A549 (cell line): ENCODE measurements at regions not wholly inside any gene's neighbourhood (a gene's known extent, or its start where the extent isn't known, plus 50 kb on each side); places are given as distances from the start of the nearest gene placed in this dataset.

ENCODE experiments used
- ATAC-seq, 2 experiments: fragments of 200-7000 bp in 1 of 2; fragments of >200 bp in 1 of 2; cut with Nextera tagmentation in 1 of 2; cut with Tn5 transposase in 1 of 2; 3 replicates each; pipeline versions ENCODE4 v1.8.0 to v1.9.1; 2018 to 2020; ENCODE audit warnings: mild to moderate bottlenecking in 1 of 2, moderate library complexity in 1 of 2
- CTCF ChIA-PET: fragments of 300-600 bp; sonication (Branson Sonifier 250); formaldehyde crosslinking; extraction: SDS; loops from one replicate; lab custom pipeline; 2021; ENCODE audit warnings: antibody characterized with exemption, inconsistent platforms; lab: Yijun Ruan, JAX
- POLR2A ChIA-PET: fragments of 350-600 bp; formaldehyde crosslinking; extraction: SDS; loops from one replicate; lab custom pipeline; 2021; ENCODE audit warnings: antibody characterized with exemption, inconsistent platforms; lab: Yijun Ruan, JAX
- DNase-seq, 2 experiments: peaks; one replicate each; pipeline versions ENCODE4 v3.0.0 to v3.0.0-alpha.2; 2011 to 2016; ENCODE audit warnings: low read depth in 1 of 2, low spot score in 1 of 2
- FAIRE-seq: peaks from 2 replicates; lab custom pipeline; 2011; peaks lifted over from hg19 to GRCh38; lab: Jason Lieb, UNC
- H3K27ac ChIP-seq, 2 experiments: fragments of >200 bp; sonication (Bioruptor Twin); formaldehyde crosslinking; 3 replicates each; pipeline ENCODE4 v1.5.1; 2016 to 2017
- H3K4me1 ChIP-seq: fragments of >200 bp; sonication (Bioruptor Twin); formaldehyde crosslinking; 3 replicates; pipeline ENCODE4 v1.6.1; 2016
- H3K4me2 ChIP-seq: fragments of >200 bp; sonication (Bioruptor Twin); formaldehyde crosslinking; 3 replicates; pipeline ENCODE4 v1.6.1; 2016
- H3K4me3 ChIP-seq: fragments of >200 bp; sonication (Bioruptor Twin); formaldehyde crosslinking; 3 replicates; pipeline ENCODE4 v1.5.1; 2016
- H3K9me3 ChIP-seq: fragments of >200 bp; sonication (Bioruptor Twin); formaldehyde crosslinking; 3 replicates; pipeline ENCODE4 v1.6.1; 2016
- CHD2 ChIP-seq: fragments of 150-350 bp; IDR thresholded peaks from 2 replicates; pipeline ENCODE4 v1.6.1; 2014; ENCODE audit warnings: low read length; ENCODE audit not compliant: partially characterized antibody
- HDAC2 ChIP-seq: fragments of 200-600 bp; sonication (generic); IDR thresholded peaks from 2 replicates; pipeline ENCODE4 v1.6.1; 2016
- HOXB13 ChIP-seq: fragments of 250-450 bp; sonication (Bioruptor Pico); IDR thresholded peaks from 2 replicates; pipeline ENCODE4 v1.5.0; 2020; ENCODE audit warnings: low read depth, mild to moderate bottlenecking, moderate library complexity
- HOXB5 ChIP-seq: fragments of 250-450 bp; sonication (Bioruptor Pico); IDR thresholded peaks from 2 replicates; pipeline ENCODE4 v1.5.0; 2020; ENCODE audit warnings: mild to moderate bottlenecking, moderate library complexity
- JUNB ChIP-seq: fragments of >200 bp; sonication (Bioruptor Twin); formaldehyde crosslinking; IDR thresholded peaks from 2 replicates; pipeline ENCODE4 v1.6.1; 2016
- MYC ChIP-seq: IDR thresholded peaks from 2 replicates; pipeline ENCODE4 v1.6.1; 2012; ENCODE audit warnings: mild to moderate bottlenecking, inconsistent platforms, low read length, improper control_type of control experiment, borderline replicate concordance
- PHF8 ChIP-seq: fragments of 200-600 bp; sonication (generic); IDR thresholded peaks from 2 replicates; pipeline ENCODE4 v1.6.1; 2016; ENCODE audit warnings: low read depth, mild to moderate bottlenecking, antibody characterized with exemption, moderate library complexity, borderline replicate concordance
- POLR2AphosphoS2 ChIP-seq: conservative IDR thresholded peaks from 2 replicates; pipeline ENCODE4 v1.6.1; 2012; ENCODE audit warnings: low read length, improper control_type of control experiment, inconsistent platforms
- RCOR1 ChIP-seq: fragments of 150-350 bp; IDR thresholded peaks from 2 replicates; pipeline ENCODE4 v1.6.1; 2014; ENCODE audit warnings: antibody characterized with exemption, low read length, low read depth
- RNF2 ChIP-seq: fragments of 200-600 bp; sonication (generic); IDR thresholded peaks from 2 replicates; pipeline ENCODE4 v1.6.1; 2016; ENCODE audit warnings: low read depth, mild to moderate bottlenecking, antibody characterized with exemption, moderate library complexity, borderline replicate concordance
- TFCP2L1 ChIP-seq: fragments of 250-450 bp; sonication (Bioruptor Pico); IDR thresholded peaks from 2 replicates; pipeline ENCODE4 v1.5.0; 2021; ENCODE audit warnings: mild to moderate bottlenecking
- TP53 ChIP-seq: fragments of 250-450 bp; sonication (Bioruptor Pico); IDR thresholded peaks from 2 replicates; pipeline ENCODE4 v1.5.0; 2021; ENCODE audit warnings: mild to moderate bottlenecking, moderate library complexity
- ZFP36 ChIP-seq: fragments of 450-650 bp; IDR thresholded peaks from 2 replicates; pipeline ENCODE4 v1.6.1; 2014; ENCODE audit warnings: borderline replicate concordance; ENCODE audit not compliant: partially characterized antibody
- WGBS: methylation state at CpG from one replicate; pipeline ENCODE4 v1.1.6; 2017; ENCODE audit errors: missing lambda C conversion rate; 5-methylcytosine and 5-hydroxymethylcytosine counted together
- TF ChIP-seq, protein P1 (sequence below): fragments of 250-450 bp; sonication (Bioruptor Pico); IDR thresholded peaks from 2 replicates; pipeline ENCODE4 v1.5.0; 2020; ENCODE audit warnings: low read depth, mild to moderate bottlenecking, moderate library complexity
- TF ChIP-seq, protein P2 (sequence below): fragments of >200 bp; sonication (Bioruptor Twin); formaldehyde crosslinking; IDR thresholded peaks from 2 replicates; pipeline ENCODE4 v1.6.1; 2016
- TF ChIP-seq, protein P3 (sequence below): fragments of 200-600 bp; sonication (generic); IDR thresholded peaks from 2 replicates; pipeline ENCODE4 v1.6.1; 2016; ENCODE audit warnings: antibody characterized with exemption, mild to moderate bottlenecking, moderate library complexity
- TF ChIP-seq, protein P4 (sequence below): fragments of 450-650 bp; IDR thresholded peaks from 2 replicates; pipeline ENCODE4 v1.6.1; 2014; ENCODE audit warnings: antibody characterized with exemption
- TF ChIP-seq, protein P5 (sequence below): fragments of 150-350 bp; IDR thresholded peaks from 2 replicates; pipeline ENCODE4 v1.6.1; 2014; ENCODE audit warnings: low read depth, mild to moderate bottlenecking, low read length
- TF ChIP-seq, protein P6 (sequence below): IDR thresholded peaks from 2 replicates; pipeline ENCODE4 v1.6.1; 2012
- TF ChIP-seq, protein P7 (sequence below): fragments of 250-450 bp; sonication (Bioruptor Pico); IDR thresholded peaks from 2 replicates; pipeline ENCODE4 v1.5.0; 2021; ENCODE audit warnings: mild to moderate bottlenecking, moderate library complexity, borderline replicate concordance

DNA sequence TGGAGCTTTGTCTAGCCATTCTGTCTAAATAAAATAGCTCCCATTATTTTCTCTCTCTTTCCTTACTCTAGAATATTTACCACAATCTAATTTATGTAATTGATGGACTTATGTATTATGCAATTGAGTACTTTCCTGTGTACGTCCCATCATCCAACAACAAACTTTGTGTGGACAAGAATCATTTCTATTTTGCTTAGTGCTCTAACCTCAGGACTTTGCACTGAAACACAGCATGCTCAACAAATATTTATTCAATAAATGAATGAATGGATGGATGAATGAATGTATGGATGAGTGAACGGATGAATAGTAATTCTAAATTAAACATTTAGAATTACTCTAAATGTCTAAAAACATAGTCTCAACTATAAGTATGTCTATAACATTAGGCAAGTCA, 115.2 kb upstream of the RORA start:
- FAIRE-seq, result peak; percentile 7
- H3K4me2 ChIP-seq, result no peak overlapping the region
- TF ChIP-seq POLR2AphosphoS2 (no peak), RCOR1 (no peak), HDAC2 (no peak), TP53 (no peak), RNF2 (no peak), ZFP36 (no peak), CHD2 (no peak), JUNB (no peak), HOXB13 (CRISPR knock-in tag) (no peak), PHF8 (no peak), HOXB5 (CRISPR knock-in tag) (no peak), TFCP2L1 (CRISPR knock-in tag) (no peak), MYC (no peak)
- TF ChIP-seq, protein P1, sequence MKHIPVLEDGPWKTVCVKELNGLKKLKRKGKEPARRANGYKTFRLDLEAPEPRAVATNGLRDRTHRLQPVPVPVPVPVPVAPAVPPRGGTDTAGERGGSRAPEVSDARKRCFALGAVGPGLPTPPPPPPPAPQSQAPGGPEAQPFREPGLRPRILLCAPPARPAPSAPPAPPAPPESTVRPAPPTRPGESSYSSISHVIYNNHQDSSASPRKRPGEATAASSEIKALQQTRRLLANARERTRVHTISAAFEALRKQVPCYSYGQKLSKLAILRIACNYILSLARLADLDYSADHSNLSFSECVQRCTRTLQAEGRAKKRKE (CRISPR knock-in tag), result no peak
- TF ChIP-seq, protein P2, sequence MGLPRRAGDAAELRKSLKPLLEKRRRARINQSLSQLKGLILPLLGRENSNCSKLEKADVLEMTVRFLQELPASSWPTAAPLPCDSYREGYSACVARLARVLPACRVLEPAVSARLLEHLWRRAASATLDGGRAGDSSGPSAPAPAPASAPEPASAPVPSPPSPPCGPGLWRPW, result no peak
- TF ChIP-seq, protein P3, sequence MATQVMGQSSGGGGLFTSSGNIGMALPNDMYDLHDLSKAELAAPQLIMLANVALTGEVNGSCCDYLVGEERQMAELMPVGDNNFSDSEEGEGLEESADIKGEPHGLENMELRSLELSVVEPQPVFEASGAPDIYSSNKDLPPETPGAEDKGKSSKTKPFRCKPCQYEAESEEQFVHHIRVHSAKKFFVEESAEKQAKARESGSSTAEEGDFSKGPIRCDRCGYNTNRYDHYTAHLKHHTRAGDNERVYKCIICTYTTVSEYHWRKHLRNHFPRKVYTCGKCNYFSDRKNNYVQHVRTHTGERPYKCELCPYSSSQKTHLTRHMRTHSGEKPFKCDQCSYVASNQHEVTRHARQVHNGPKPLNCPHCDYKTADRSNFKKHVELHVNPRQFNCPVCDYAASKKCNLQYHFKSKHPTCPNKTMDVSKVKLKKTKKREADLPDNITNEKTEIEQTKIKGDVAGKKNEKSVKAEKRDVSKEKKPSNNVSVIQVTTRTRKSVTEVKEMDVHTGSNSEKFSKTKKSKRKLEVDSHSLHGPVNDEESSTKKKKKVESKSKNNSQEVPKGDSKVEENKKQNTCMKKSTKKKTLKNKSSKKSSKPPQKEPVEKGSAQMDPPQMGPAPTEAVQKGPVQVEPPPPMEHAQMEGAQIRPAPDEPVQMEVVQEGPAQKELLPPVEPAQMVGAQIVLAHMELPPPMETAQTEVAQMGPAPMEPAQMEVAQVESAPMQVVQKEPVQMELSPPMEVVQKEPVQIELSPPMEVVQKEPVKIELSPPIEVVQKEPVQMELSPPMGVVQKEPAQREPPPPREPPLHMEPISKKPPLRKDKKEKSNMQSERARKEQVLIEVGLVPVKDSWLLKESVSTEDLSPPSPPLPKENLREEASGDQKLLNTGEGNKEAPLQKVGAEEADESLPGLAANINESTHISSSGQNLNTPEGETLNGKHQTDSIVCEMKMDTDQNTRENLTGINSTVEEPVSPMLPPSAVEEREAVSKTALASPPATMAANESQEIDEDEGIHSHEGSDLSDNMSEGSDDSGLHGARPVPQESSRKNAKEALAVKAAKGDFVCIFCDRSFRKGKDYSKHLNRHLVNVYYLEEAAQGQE, result no peak
- TF ChIP-seq, protein P4, sequence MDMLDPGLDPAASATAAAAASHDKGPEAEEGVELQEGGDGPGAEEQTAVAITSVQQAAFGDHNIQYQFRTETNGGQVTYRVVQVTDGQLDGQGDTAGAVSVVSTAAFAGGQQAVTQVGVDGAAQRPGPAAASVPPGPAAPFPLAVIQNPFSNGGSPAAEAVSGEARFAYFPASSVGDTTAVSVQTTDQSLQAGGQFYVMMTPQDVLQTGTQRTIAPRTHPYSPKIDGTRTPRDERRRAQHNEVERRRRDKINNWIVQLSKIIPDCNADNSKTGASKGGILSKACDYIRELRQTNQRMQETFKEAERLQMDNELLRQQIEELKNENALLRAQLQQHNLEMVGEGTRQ, result no peak
- TF ChIP-seq, protein P5, sequence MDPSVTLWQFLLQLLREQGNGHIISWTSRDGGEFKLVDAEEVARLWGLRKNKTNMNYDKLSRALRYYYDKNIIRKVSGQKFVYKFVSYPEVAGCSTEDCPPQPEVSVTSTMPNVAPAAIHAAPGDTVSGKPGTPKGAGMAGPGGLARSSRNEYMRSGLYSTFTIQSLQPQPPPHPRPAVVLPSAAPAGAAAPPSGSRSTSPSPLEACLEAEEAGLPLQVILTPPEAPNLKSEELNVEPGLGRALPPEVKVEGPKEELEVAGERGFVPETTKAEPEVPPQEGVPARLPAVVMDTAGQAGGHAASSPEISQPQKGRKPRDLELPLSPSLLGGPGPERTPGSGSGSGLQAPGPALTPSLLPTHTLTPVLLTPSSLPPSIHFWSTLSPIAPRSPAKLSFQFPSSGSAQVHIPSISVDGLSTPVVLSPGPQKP, result no peak
- TF ChIP-seq, protein P6, sequence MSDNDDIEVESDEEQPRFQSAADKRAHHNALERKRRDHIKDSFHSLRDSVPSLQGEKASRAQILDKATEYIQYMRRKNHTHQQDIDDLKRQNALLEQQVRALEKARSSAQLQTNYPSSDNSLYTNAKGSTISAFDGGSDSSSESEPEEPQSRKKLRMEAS, result no peak
- TF ChIP-seq, protein P7, sequence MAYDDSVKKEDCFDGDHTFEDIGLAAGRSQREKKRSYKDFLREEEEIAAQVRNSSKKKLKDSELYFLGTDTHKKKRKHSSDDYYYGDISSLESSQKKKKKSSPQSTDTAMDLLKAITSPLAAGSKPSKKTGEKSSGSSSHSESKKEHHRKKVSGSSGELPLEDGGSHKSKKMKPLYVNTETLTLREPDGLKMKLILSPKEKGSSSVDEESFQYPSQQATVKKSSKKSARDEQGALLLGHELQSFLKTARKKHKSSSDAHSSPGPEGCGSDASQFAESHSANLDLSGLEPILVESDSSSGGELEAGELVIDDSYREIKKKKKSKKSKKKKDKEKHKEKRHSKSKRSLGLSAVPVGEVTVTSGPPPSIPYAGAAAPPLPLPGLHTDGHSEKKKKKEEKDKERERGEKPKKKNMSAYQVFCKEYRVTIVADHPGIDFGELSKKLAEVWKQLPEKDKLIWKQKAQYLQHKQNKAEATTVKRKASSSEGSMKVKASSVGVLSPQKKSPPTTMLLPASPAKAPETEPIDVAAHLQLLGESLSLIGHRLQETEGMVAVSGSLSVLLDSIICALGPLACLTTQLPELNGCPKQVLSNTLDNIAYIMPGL, result no peak
- H3K4me3 ChIP-seq, result no peak overlapping the region
- CTCF ChIA-PET, result no interaction called here
- no peaks in the 10 kb centered on the region for H3K4me1 ChIP-seq
- WGBS, result 5% methylated on average over 2 of the region's 2 CpGs
- no peak for DNase-seq
- POLR2A ChIA-PET, result no interaction called here
- ATAC-seq, result no peak
- H3K9me3 ChIP-seq, result no peaks in the 10 kb centered on the region
- no peak overlapping the region for H3K27ac ChIP-seq
